ENCODE measurements at regions not wholly inside any gene's neighbourhood (a gene's known extent, or its start where the extent isn't known, plus 50 kb on each side); places are given as distances from the start of the nearest gene placed in this dataset.

DNA sequence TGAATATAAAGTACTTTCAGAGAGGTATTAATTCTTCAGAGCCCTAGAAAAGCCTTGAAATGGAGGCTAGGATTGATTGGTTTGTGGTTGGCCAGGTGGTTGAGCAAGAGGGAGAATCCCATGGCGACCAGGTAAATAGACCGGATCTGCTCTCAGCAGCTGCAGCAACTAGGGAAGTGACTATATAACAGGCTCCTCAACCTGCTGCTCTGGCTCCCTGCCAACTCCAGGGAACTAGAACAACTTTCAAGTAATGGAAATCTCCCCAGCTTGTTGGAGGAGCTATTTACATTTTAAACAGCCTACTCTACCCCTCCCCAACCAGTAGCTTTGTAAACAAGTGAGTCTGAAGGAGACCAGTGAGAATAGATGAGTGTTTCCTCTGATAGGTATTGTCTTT, 121.8 kb upstream of the CADM2 start:
- no peaks in the 10 kb centered on the region for H3K27me3 ChIP-seq (ENCODE audit: control insufficient read depth in 1 of 2, insufficient read depth in 2 of 2, low read length in 2 of 2)
- no peak overlapping the region for H3K27ac ChIP-seq (ENCODE audit: low read depth in 1 of 2, low read length in 2 of 2)
- H3K36me3 ChIP-seq (ENCODE audit: insufficient read depth, low read length): no peaks in the 10 kb centered on the region
- H3K4me1 ChIP-seq (ENCODE audit: insufficient read depth, low read length): no peaks in the 10 kb centered on the region
- ChIA-PET POLR2A (no interaction called here), CTCF (no interaction called here)
- intact Hi-C loops (cut with DNase I, micrococcal nuclease): no loop called here
- H3K9me3 ChIP-seq (ENCODE audit: control insufficient read depth in 1 of 2, insufficient read depth in 1 of 2, low read length in 2 of 2): peaks cover 0 to 6% of the 10 kb centered on the region in 2 experiments
- ATAC-seq (ENCODE audit: poor library complexity): no peak
- no peak overlapping the region for H3K4me3 ChIP-seq (ENCODE audit: low read length)
- TF ChIP-seq, protein P1, sequence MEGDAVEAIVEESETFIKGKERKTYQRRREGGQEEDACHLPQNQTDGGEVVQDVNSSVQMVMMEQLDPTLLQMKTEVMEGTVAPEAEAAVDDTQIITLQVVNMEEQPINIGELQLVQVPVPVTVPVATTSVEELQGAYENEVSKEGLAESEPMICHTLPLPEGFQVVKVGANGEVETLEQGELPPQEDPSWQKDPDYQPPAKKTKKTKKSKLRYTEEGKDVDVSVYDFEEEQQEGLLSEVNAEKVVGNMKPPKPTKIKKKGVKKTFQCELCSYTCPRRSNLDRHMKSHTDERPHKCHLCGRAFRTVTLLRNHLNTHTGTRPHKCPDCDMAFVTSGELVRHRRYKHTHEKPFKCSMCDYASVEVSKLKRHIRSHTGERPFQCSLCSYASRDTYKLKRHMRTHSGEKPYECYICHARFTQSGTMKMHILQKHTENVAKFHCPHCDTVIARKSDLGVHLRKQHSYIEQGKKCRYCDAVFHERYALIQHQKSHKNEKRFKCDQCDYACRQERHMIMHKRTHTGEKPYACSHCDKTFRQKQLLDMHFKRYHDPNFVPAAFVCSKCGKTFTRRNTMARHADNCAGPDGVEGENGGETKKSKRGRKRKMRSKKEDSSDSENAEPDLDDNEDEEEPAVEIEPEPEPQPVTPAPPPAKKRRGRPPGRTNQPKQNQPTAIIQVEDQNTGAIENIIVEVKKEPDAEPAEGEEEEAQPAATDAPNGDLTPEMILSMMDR (IDR thresholded peaks at IDR 0.05): no peak
- H3K9me3 Mint-ChIP-seq: peaks cover 6% of the 10 kb centered on the region
- H3K36me3 Mint-ChIP-seq (ENCODE audit: low read depth): no peaks in the 10 kb centered on the region
- H3K27ac Mint-ChIP-seq: no peak overlapping the region
- H3K4me1 Mint-ChIP-seq (ENCODE audit: low read depth): no peaks in the 10 kb centered on the region
- H3K4me3 Mint-ChIP-seq: no peak overlapping the region
- no peaks in the 10 kb centered on the region for H3K27me3 Mint-ChIP-seq
- DNase-seq: no peak

DNA sequence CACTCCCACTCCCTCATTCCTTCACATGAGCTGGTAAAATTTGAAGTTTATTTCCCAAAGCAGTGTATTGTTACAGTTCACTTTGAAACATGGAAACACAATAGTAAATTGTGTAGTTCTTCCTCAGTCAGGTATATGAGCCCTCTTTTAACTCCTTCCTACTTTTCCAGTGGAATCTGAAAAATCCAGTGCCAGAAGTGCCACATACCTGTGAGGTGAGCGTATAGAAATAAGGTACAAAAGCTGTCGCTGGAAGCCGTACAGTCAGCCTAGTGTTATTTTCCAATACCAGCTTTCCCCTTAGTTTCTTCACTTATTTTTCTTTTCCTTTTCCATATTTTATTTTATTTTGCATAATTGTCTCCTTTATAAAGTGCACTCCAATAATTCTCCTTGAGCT, 81.7 kb upstream of the CADM2 start:
- H3K4me1 ChIP-seq (ENCODE audit: insufficient read depth, low read length): no peaks in the 10 kb centered on the region
- H3K9me3 Mint-ChIP-seq: peaks cover 21% of the 10 kb centered on the region
- no peaks in the 10 kb centered on the region for H3K27me3 ChIP-seq (ENCODE audit: control insufficient read depth in 1 of 2, insufficient read depth in 2 of 2, low read length in 2 of 2)
- no peak overlapping the region for H3K4me3 Mint-ChIP-seq
- no peaks in the 10 kb centered on the region for H3K36me3 ChIP-seq (ENCODE audit: insufficient read depth, low read length)
- H3K27me3 Mint-ChIP-seq: no peaks in the 10 kb centered on the region
- ATAC-seq (ENCODE audit: poor library complexity) (no peak), DNase-seq (no peak)
- intact Hi-C loops (cut with DNase I, micrococcal nuclease): no loop called here
- H3K36me3 Mint-ChIP-seq (ENCODE audit: low read depth): no peaks in the 10 kb centered on the region
- TF ChIP-seq, protein P1 (IDR thresholded peaks at IDR 0.05): no peak
- H3K4me3 ChIP-seq (ENCODE audit: low read length): no peak overlapping the region
- no peak overlapping the region for H3K27ac ChIP-seq (ENCODE audit: low read depth in 1 of 2, low read length in 2 of 2)
- CTCF ChIA-PET: no interaction called here
- POLR2A ChIA-PET: no interaction called here
- H3K27ac Mint-ChIP-seq: no peak overlapping the region
- no peaks in the 10 kb centered on the region for H3K4me1 Mint-ChIP-seq (ENCODE audit: low read depth)
- peaks cover 0 to 5% of the 10 kb centered on the region in 2 experiments for H3K9me3 ChIP-seq (ENCODE audit: control insufficient read depth in 1 of 2, insufficient read depth in 1 of 2, low read length in 2 of 2)

DNA sequence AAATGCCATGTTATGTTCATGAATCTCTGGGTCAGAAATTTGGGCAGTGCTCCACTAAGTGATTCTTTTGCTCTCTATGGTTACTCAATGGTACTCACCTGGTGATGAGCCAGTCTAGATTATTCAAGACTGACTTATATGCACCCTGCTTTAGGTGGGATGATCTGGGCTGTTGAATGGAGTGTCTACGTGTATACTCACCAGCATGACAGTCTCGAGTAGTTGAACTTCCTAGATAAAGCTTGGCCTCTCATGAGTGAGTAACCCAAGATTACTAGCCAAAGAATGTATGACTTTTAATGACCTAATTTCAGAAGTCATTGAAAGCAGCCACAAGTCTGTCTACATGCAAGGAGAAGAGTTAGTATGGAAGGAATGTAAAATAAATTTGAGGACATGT, 77.5 kb upstream of the CADM2 start:
- intact Hi-C loops (cut with DNase I, micrococcal nuclease): no loop called here
- TF ChIP-seq, protein P1 (IDR thresholded peaks at IDR 0.05): no peak
- ChIA-PET CTCF (no interaction called here), POLR2A (no interaction called here)
- Histone ChIP-seq H3K27ac (ENCODE audit: low read depth in 1 of 2, low read length in 2 of 2) (no peak overlapping the region), H3K9me3 (ENCODE audit: control insufficient read depth in 1 of 2, insufficient read depth in 1 of 2, low read length in 2 of 2) (peaks cover 0 to 8% of the 10 kb centered on the region in 2 experiments), H3K36me3 (ENCODE audit: insufficient read depth, low read length) (no peaks in the 10 kb centered on the region), H3K27me3 (ENCODE audit: control insufficient read depth in 1 of 2, insufficient read depth in 2 of 2, low read length in 2 of 2) (no peaks in the 10 kb centered on the region), H3K4me1 (ENCODE audit: insufficient read depth, low read length) (no peaks in the 10 kb centered on the region), H3K4me3 (ENCODE audit: low read length) (no peak overlapping the region)
- Mint-ChIP-seq H3K36me3 (ENCODE audit: low read depth) (no peaks in the 10 kb centered on the region), H3K27me3 (no peaks in the 10 kb centered on the region), H3K9me3 (peaks cover 9% of the 10 kb centered on the region), H3K27ac (no peak overlapping the region), H3K4me1 (ENCODE audit: low read depth) (no peaks in the 10 kb centered on the region), H3K4me3 (no peak overlapping the region)
- no peak for ATAC-seq (ENCODE audit: poor library complexity)
- no peak for DNase-seq

All from CD4-positive, alpha-beta T cell (primary cell).